ENCODE measurements at regions not wholly inside any gene's neighbourhood (a gene's known extent, or its start where the extent isn't known, plus 50 kb on each side); places are given as distances from the start of the nearest gene placed in this dataset.

GRCh38 chr5:87788416-87788815 is 375.7 kb upstream of the CCNH start:
- peaks cover 31% of the 10 kb centered on the region for H3K27me3 Mint-ChIP-seq
- Histone ChIP-seq H3K27ac (ENCODE audit: insufficient read depth, low read length, poor library complexity, severe bottlenecking) (no peak overlapping the region), H3K27me3 (ENCODE audit: control insufficient read depth, insufficient read depth, low read length) (no peaks in the 10 kb centered on the region), H3K9me3 (ENCODE audit: control insufficient read depth in 2 of 2, low read length in 2 of 2) (no peaks in the 10 kb centered on the region), H3K36me3 (ENCODE audit: control insufficient read depth, insufficient read depth, low read length) (no peaks in the 10 kb centered on the region), H3K4me3 (ENCODE audit: low read depth, low read length) (no peak overlapping the region), H3K4me1 (ENCODE audit: control insufficient read depth, insufficient read depth, low read length, poor library complexity, severe bottlenecking) (no peaks in the 10 kb centered on the region)
- H3K4me3 Mint-ChIP-seq = no peak overlapping the region
- no peaks in the 10 kb centered on the region for H3K36me3 Mint-ChIP-seq
- H3K27ac Mint-ChIP-seq = no peak overlapping the region
- no peaks in the 10 kb centered on the region for H3K4me1 Mint-ChIP-seq
- no peak for ATAC-seq (ENCODE audit: low read depth in 2 of 2)
- no peaks in the 10 kb centered on the region for H3K9me3 Mint-ChIP-seq
- no peak for DNase-seq

GRCh38 chr5:87787625-87788256 is 375.0 kb upstream of the CCNH start:
- no peak overlapping the region for H3K27ac ChIP-seq (ENCODE audit: insufficient read depth, low read length, poor library complexity, severe bottlenecking)
- H3K4me3 Mint-ChIP-seq = no peak overlapping the region
- no peaks in the 10 kb centered on the region for H3K9me3 ChIP-seq (ENCODE audit: control insufficient read depth in 2 of 2, low read length in 2 of 2)
- ATAC-seq (ENCODE audit: low read depth in 2 of 2) (no peak), DNase-seq (no peak)
- no peak overlapping the region for H3K4me3 ChIP-seq (ENCODE audit: low read depth, low read length)
- no peaks in the 10 kb centered on the region for H3K36me3 Mint-ChIP-seq
- no peaks in the 10 kb centered on the region for H3K4me1 Mint-ChIP-seq
- no peak overlapping the region for H3K27ac Mint-ChIP-seq
- H3K27me3 ChIP-seq (ENCODE audit: control insufficient read depth, insufficient read depth, low read length) = no peaks in the 10 kb centered on the region
- no peaks in the 10 kb centered on the region for H3K4me1 ChIP-seq (ENCODE audit: control insufficient read depth, insufficient read depth, low read length, poor library complexity, severe bottlenecking)
- H3K9me3 Mint-ChIP-seq = no peaks in the 10 kb centered on the region
- peaks cover 33% of the 10 kb centered on the region for H3K27me3 Mint-ChIP-seq
- no peaks in the 10 kb centered on the region for H3K36me3 ChIP-seq (ENCODE audit: control insufficient read depth, insufficient read depth, low read length)

- H3K27ac Mint-ChIP-seq = no peak overlapping the region
- peaks cover 40% of the 10 kb centered on the region for H3K27me3 Mint-ChIP-seq
- no peaks in the 10 kb centered on the region for H3K4me1 Mint-ChIP-seq
- Histone ChIP-seq H3K9me3 (ENCODE audit: control insufficient read depth in 2 of 2, low read length in 2 of 2) (no peaks in the 10 kb centered on the region), H3K27ac (ENCODE audit: insufficient read depth, low read length, poor library complexity, severe bottlenecking) (no peak overlapping the region), H3K27me3 (ENCODE audit: control insufficient read depth, insufficient read depth, low read length) (peaks cover 2% of the 10 kb centered on the region), H3K36me3 (ENCODE audit: control insufficient read depth, insufficient read depth, low read length) (no peaks in the 10 kb centered on the region), H3K4me1 (ENCODE audit: control insufficient read depth, insufficient read depth, low read length, poor library complexity, severe bottlenecking) (no peaks in the 10 kb centered on the region), H3K4me3 (ENCODE audit: low read depth, low read length) (no peak overlapping the region)
- no peak for DNase-seq
- no peaks in the 10 kb centered on the region for H3K9me3 Mint-ChIP-seq
- H3K4me3 Mint-ChIP-seq = no peak overlapping the region
- H3K36me3 Mint-ChIP-seq = no peaks in the 10 kb centered on the region
- no peak for ATAC-seq (ENCODE audit: low read depth in 2 of 2)
Measured at GRCh38 chr5:87787086-87787485, 374.4 kb upstream of the CCNH start.

GRCh38 chr5:87786471-87786870 is 373.7 kb upstream of the CCNH start:
- no peak overlapping the region for H3K27ac Mint-ChIP-seq
- H3K27me3 Mint-ChIP-seq = peaks cover 45% of the 10 kb centered on the region
- Histone ChIP-seq H3K4me3 (ENCODE audit: low read depth, low read length) (no peak overlapping the region), H3K27ac (ENCODE audit: insufficient read depth, low read length, poor library complexity, severe bottlenecking) (no peak overlapping the region), H3K27me3 (ENCODE audit: control insufficient read depth, insufficient read depth, low read length) (peaks cover 6% of the 10 kb centered on the region), H3K4me1 (ENCODE audit: control insufficient read depth, insufficient read depth, low read length, poor library complexity, severe bottlenecking) (no peaks in the 10 kb centered on the region), H3K9me3 (ENCODE audit: control insufficient read depth in 2 of 2, low read length in 2 of 2) (no peaks in the 10 kb centered on the region), H3K36me3 (ENCODE audit: control insufficient read depth, insufficient read depth, low read length) (no peaks in the 10 kb centered on the region)
- H3K9me3 Mint-ChIP-seq = no peaks in the 10 kb centered on the region
- H3K4me1 Mint-ChIP-seq = no peaks in the 10 kb centered on the region
- H3K36me3 Mint-ChIP-seq = no peaks in the 10 kb centered on the region
- ATAC-seq (ENCODE audit: low read depth in 2 of 2) = no peak
- no peak overlapping the region for H3K4me3 Mint-ChIP-seq
- no peak for DNase-seq

- no peaks in the 10 kb centered on the region for H3K4me1 ChIP-seq (ENCODE audit: control insufficient read depth, insufficient read depth, low read length, poor library complexity, severe bottlenecking)
- no peak for DNase-seq
- H3K4me3 ChIP-seq (ENCODE audit: low read depth, low read length) = no peak overlapping the region
- no peak overlapping the region for H3K27ac ChIP-seq (ENCODE audit: insufficient read depth, low read length, poor library complexity, severe bottlenecking)
- H3K36me3 ChIP-seq (ENCODE audit: control insufficient read depth, insufficient read depth, low read length) = no peaks in the 10 kb centered on the region
- Mint-ChIP-seq H3K4me3 (no peak overlapping the region), H3K9me3 (no peaks in the 10 kb centered on the region), H3K4me1 (no peaks in the 10 kb centered on the region), H3K27me3 (peaks cover 47% of the 10 kb centered on the region), H3K36me3 (no peaks in the 10 kb centered on the region), H3K27ac (no peak overlapping the region)
- peaks cover 6% of the 10 kb centered on the region for H3K27me3 ChIP-seq (ENCODE audit: control insufficient read depth, insufficient read depth, low read length)
- H3K9me3 ChIP-seq (ENCODE audit: control insufficient read depth in 2 of 2, low read length in 2 of 2) = no peaks in the 10 kb centered on the region
- ATAC-seq (ENCODE audit: low read depth in 2 of 2) = no peak
Measured at GRCh38 chr5:87785554-87786335, 373.0 kb upstream of the CCNH start.

GRCh38 chr5:87784879-87785495 is 372.3 kb upstream of the CCNH start:
- H3K4me1 Mint-ChIP-seq = no peaks in the 10 kb centered on the region

GRCh38 chr5:87784311-87784710 is 371.6 kb upstream of the CCNH start:
- ATAC-seq (ENCODE audit: low read depth in 2 of 2) = no peak
- Histone ChIP-seq H3K4me3 (ENCODE audit: low read depth, low read length) (no peak overlapping the region), H3K36me3 (ENCODE audit: control insufficient read depth, insufficient read depth, low read length) (no peaks in the 10 kb centered on the region), H3K27me3 (ENCODE audit: control insufficient read depth, insufficient read depth, low read length) (peaks cover 6% of the 10 kb centered on the region), H3K4me1 (ENCODE audit: control insufficient read depth, insufficient read depth, low read length, poor library complexity, severe bottlenecking) (no peaks in the 10 kb centered on the region), H3K9me3 (ENCODE audit: control insufficient read depth in 2 of 2, low read length in 2 of 2) (no peaks in the 10 kb centered on the region), H3K27ac (ENCODE audit: insufficient read depth, low read length, poor library complexity, severe bottlenecking) (no peak overlapping the region)
- H3K9me3 Mint-ChIP-seq = no peaks in the 10 kb centered on the region
- no peaks in the 10 kb centered on the region for H3K4me1 Mint-ChIP-seq
- no peaks in the 10 kb centered on the region for H3K36me3 Mint-ChIP-seq
- H3K27ac Mint-ChIP-seq = no peak overlapping the region
- peaks cover 47% of the 10 kb centered on the region for H3K27me3 Mint-ChIP-seq
- H3K4me3 Mint-ChIP-seq = no peak overlapping the region
- DNase-seq = no peak

More at GRCh38 chr5:87784879-87785495, 372.3 kb upstream of the CCNH start:
- Mint-ChIP-seq H3K27ac (no peak overlapping the region), H3K27me3 (peaks cover 47% of the 10 kb centered on the region), H3K9me3 (no peaks in the 10 kb centered on the region), H3K36me3 (no peaks in the 10 kb centered on the region), H3K4me3 (no peak overlapping the region)
- no peaks in the 10 kb centered on the region for H3K4me1 ChIP-seq (ENCODE audit: control insufficient read depth, insufficient read depth, low read length, poor library complexity, severe bottlenecking)
- no peak overlapping the region for H3K4me3 ChIP-seq (ENCODE audit: low read depth, low read length)
- ATAC-seq (ENCODE audit: low read depth in 2 of 2) (no peak), DNase-seq (no peak)
- H3K36me3 ChIP-seq (ENCODE audit: control insufficient read depth, insufficient read depth, low read length) = no peaks in the 10 kb centered on the region
- no peak overlapping the region for H3K27ac ChIP-seq (ENCODE audit: insufficient read depth, low read length, poor library complexity, severe bottlenecking)
- H3K9me3 ChIP-seq (ENCODE audit: control insufficient read depth in 2 of 2, low read length in 2 of 2) = no peaks in the 10 kb centered on the region
- H3K27me3 ChIP-seq (ENCODE audit: control insufficient read depth, insufficient read depth, low read length) = peaks cover 6% of the 10 kb centered on the region
